ENCODE measurements at regions not wholly inside any gene's neighbourhood (a gene's known extent, or its start where the extent isn't known, plus 50 kb on each side); places are given as distances from the start of the nearest gene placed in this dataset.

- TF ChIP-seq TAF1 (IDR thresholded peaks at IDR 0.05; ENCODE audit: borderline replicate concordance, insufficient read depth, low read length) (no peak), FOXP2 (optimal IDR thresholded peaks at IDR 0.05; ENCODE audit: borderline replicate concordance, extremely low read depth, extremely low read length, insufficient read depth) (no peak), SIN3A (IDR thresholded peaks at IDR 0.05; ENCODE audit: borderline replicate concordance, insufficient read depth, low read length) (no peak), POLR2AphosphoS5 (IDR thresholded peaks at IDR 0.05; ENCODE audit: low read depth, low read length) (no peak), REST (IDR thresholded peaks at IDR 0.05; ENCODE audit: insufficient read depth in 1 of 2, low read depth in 2 of 2, low read length in 2 of 2) (no peak)
Measured at GRCh38 chr1:29397256-29397590, 160.9 kb downstream of the PTPRU start.

- TF ChIP-seq SIN3A (IDR thresholded peaks at IDR 0.05; ENCODE audit: borderline replicate concordance, insufficient read depth, low read length) (no peak), REST (IDR thresholded peaks at IDR 0.05; ENCODE audit: insufficient read depth in 1 of 2, low read depth in 2 of 2, low read length in 2 of 2) (no peak), FOXP2 (optimal IDR thresholded peaks at IDR 0.05; ENCODE audit: borderline replicate concordance, extremely low read depth, extremely low read length, insufficient read depth) (no peak), TAF1 (IDR thresholded peaks at IDR 0.05; ENCODE audit: borderline replicate concordance, insufficient read depth, low read length) (no peak), POLR2AphosphoS5 (IDR thresholded peaks at IDR 0.05; ENCODE audit: low read depth, low read length) (no peak)
Measured at GRCh38 chr1:29396438-29397255, 160.3 kb downstream of the PTPRU start.

- no peak for TF ChIP-seq FOXP2 (optimal IDR thresholded peaks at IDR 0.05; ENCODE audit: borderline replicate concordance, extremely low read depth, extremely low read length, insufficient read depth)
- TF ChIP-seq REST (IDR thresholded peaks at IDR 0.05; ENCODE audit: insufficient read depth in 1 of 2, low read depth in 2 of 2, low read length in 2 of 2), result no peak
- TF ChIP-seq SIN3A (IDR thresholded peaks at IDR 0.05; ENCODE audit: borderline replicate concordance, insufficient read depth, low read length), result no peak
- TF ChIP-seq POLR2AphosphoS5 (IDR thresholded peaks at IDR 0.05; ENCODE audit: low read depth, low read length), result no peak
- no peak for TF ChIP-seq TAF1 (IDR thresholded peaks at IDR 0.05; ENCODE audit: borderline replicate concordance, insufficient read depth, low read length)
Measured at GRCh38 chr1:29395736-29396437, 159.6 kb downstream of the PTPRU start.

- TF ChIP-seq POLR2AphosphoS5 (IDR thresholded peaks at IDR 0.05; ENCODE audit: low read depth, low read length) (no peak), SIN3A (IDR thresholded peaks at IDR 0.05; ENCODE audit: borderline replicate concordance, insufficient read depth, low read length) (no peak), REST (IDR thresholded peaks at IDR 0.05; ENCODE audit: insufficient read depth in 1 of 2, low read depth in 2 of 2, low read length in 2 of 2) (no peak), TAF1 (IDR thresholded peaks at IDR 0.05; ENCODE audit: borderline replicate concordance, insufficient read depth, low read length) (no peak), FOXP2 (optimal IDR thresholded peaks at IDR 0.05; ENCODE audit: borderline replicate concordance, extremely low read depth, extremely low read length, insufficient read depth) (no peak)
Measured at GRCh38 chr1:29394521-29395225, 158.4 kb downstream of the PTPRU start.

All from PFSK-1 (cell line).